Left forelimb (tissue), 1 donor: ENCODE measurements at regions not wholly inside any gene's neighbourhood (a gene's known extent, or its start where the extent isn't known, plus 50 kb on each side); places are given as distances from the start of the nearest gene placed in this dataset.
A peak's percentile ranks its signal among the peaks of the same experiment; 100 is the strongest.

Experiments used
- DNase-seq: peaks from one replicate; pipeline ENCODE4 v3.0.0-alpha.2; 2018; ENCODE audit warnings: low spot score

DNA sequence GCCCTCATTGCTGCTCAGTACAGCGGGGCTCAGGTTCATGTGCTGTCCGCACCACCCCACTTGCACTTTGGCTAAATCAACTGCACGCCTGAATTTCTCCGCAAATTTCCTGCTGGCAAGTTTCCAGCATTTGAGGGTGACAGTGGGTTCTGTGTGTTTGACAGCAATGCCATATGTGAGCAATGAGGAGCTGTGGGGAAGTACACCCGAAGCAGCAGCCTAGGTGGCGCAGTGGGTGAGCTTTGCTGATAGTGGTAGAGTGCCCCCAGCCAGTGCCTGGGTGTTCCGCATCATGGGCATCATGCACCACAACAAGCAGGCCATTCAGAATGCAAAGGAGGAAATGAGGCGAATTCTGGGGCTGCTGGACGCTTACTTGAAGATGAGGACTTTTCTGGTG, 103.9 kb upstream of the POT1 start:
- DNase-seq, result peak; percentile 26

DNA sequence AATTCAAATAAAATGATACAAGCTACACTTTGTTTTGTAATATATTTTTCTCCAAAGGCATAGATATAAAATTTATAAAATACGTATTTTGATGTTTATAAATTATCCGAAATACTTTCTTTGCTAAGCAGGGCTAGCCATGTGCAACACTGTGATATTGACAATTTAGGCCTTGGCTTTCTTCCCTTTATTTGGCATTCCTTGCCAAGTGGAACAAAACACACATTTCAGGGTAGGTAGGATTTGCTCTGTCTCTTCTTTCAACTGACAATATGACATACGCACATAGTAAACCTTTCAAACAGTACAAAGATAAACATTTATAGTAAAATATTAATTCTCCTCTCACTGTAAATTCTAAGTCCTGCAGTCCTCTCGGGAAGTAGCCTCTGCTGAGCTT, 103.3 kb upstream of the POT1 start:
- DNase-seq, result no peak

DNA sequence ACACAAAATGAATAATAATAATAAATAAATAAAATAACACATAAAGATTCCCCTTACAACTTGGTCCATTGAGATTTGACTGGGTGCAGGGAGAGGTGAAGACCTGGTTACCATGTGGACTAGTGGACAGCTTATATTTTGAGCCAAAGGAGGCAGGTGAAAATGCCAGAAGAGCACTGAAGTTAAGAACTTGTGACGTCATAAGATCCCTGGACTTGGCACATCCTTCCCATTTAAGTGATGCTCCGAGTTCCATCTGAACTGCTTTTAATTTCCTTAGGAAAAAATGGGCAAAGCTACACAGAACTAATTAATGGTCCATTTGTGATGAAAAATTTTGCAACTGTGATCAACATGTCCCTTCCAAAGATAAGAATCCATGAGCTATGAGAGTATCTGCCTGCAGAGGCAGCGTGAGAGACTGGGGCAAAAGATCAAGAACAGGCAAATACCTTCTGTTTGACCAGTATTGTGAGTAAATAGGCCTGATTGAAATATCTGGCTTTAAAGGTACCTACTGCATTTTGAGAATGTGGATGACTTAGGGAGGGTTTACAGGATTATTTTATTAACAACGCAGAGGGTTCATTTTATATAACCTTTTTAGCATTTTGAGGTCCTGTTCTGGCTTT, 101.2 kb upstream of the POT1 start:
- DNase-seq, result no peak

DNA sequence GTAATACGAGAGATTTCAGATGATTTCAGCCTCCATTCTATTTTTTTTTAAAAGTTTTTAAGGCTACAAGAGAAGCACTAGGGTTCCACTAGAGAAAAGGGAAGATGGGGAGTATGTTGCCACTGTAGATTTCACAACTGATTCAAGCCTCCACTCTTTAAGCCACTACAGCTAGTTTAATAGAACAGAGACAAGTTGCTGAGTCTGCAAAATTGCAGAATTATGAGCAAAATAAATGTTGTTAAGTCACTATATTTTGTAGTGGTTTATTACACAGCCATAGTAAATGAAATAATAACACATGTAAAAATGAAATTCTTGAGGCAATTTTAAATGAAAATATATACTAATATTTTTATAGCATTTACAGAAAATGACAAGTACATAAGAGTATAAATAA, 96.0 kb upstream of the POT1 start:
- DNase-seq, result no peak

DNA sequence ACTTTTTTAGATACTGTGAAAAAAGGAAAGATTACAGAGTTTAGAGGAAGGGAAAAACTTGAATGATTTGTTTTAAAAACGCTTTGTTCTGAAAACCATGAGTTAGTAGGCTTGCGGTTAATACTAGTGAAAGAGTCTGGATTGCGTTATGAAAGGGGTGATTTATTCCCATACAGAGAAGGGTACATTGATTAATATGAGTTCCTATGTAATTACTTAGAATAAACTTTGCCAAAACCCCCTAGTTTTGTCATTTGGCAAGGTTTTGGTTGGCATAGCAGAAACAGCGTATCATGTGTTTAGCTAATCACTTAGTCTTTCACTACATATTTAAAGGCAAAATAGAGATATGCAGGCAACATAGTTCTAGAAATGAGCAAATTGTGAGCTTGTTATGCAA, 91.2 kb upstream of the POT1 start:
- no peak for DNase-seq

DNA sequence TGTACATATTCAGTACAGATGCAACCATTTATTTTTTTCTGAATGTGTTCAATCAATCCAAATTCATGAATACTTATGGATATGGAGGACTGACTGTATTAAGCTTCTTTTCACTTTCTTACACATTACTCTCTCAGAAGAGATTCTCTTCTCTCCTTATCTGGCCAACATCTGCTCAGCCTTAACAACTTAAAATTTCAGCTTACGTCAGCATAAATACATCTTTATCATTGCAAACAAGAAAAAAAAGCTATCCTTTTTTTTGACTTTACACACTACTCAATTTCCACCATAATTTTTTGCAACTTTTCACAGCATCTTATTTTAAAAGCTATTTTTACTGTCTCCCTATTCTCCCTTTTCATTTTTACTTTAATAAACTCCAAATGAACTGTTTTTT, 80.9 kb upstream of the POT1 start:
- no peak for DNase-seq

DNA sequence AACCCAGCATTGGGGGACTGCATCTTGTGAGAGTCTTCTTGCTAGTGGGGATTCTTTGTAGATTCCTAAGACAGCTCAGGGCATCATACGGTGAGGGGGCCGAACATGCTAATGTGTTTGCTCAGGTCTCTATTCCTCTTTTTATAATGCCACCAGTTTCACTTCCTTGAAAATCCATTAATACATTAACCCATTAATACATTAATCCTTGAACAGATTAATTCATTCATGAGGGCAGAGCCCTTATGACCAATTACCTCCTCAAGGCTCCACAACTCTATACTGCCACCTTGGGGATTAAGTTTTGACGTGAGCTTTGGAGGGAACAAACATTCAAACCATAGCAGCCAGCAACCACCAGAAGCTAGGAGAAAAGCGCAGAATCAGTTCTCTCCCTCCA, 67.2 kb upstream of the POT1 start:
- DNase-seq, result no peak

DNA sequence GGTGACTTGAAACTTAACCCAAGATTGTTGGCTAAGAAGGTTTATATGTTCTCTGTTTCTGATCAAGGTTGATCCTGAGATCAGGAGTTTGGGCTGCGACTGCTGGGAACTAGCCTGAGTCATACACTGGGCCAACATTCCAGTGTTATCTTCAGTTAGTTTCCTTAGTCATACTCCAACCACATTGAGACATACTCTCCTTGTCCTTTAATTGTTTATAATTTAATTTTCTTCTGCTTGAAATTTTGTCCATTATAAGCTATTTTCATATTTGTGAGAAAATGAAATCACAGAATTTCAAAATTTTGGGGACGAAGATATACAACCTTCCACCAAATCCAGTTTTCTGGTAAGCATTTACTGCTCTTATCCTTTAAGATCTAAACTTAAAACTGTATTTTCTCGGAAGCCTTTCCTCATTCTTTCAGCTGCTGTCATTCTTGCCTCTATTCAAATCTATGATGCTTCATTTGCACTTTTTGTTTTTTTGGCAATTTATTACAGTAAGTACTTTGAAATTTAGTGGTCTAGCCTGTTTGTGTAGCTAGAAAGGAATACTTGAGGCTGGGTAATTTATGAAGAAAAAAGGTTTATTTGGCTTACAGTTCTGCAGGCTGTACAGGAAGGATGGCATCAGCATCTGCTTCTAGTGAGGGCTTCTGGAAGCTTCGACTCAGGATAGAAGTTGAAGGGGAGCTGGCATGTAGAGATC, 63.4 kb upstream of the POT1 start:
- DNase-seq, result no peak

DNA sequence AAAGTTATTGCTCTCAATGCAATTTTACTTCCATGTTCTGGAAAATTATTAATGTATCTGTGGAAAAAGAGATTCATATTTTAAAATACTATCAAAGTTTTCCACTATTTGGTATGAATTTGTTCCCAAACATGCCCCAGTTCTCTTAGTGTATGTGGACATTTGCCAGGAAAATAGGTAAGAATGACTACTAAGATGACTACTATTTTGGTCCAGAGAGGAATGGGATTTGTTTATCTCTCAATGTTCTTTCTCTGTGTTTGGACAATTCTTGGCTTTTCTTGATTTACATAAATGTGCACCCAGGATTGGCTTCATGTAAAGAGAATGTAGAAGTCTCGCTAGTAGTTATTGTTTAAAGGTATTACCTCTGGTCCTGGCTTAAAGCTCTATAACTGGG, 60.3 kb upstream of the POT1 start:
- no peak for DNase-seq
